ENCODE measurements at regions not wholly inside any gene's neighbourhood (a gene's known extent, or its start where the extent isn't known, plus 50 kb on each side); places are given as distances from the start of the nearest gene placed in this dataset.
"Not testable (repeated sequence)": the region's sequence is repeated elsewhere in the genome, so short reads cannot be mapped to it uniquely, and the experiment has no call there.

DNA sequence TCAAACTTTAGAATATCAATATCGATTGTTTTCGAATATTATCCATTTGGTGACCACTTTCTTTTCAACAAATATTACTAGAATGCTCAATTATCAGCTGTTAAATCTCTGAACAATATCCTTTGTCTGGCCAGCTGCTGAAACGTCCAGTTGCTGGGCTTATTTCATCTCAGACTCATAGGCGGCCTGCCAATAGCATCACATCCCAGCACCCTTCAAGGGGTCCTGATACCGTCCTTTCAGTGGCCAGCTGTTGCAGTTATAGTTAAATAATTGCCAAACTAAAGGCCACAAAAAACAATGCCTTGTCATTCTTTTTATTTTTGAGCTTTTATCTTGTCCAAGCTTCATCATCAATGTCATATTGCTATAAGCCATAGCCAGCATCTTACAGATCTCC lies 1006.8 kb upstream of the MANEA start:
- intact Hi-C loops (cut with DNase I): no loop called here
- no peak for DNase-seq (ENCODE audit: low spot score)

DNA sequence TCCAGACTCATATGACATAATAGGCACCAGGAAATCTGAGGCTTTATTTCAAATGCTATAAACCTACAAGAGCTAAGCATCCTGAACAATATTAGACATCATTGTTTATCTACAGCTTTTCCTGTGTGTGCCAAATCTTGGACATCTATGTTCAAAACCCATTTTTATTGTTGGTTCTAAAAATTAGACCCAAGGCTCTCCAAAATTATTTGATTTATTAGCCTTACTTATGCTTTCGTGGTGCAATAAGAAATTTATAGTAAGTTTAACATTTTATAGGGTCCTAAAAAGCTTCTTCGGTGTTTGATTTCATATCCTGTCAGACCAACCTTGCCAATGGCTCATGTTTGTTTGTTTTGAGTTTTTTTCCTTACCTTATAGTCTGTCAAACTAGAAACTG lies 1014.5 kb upstream of the MANEA start:
- intact Hi-C loops (cut with DNase I): no loop called here
- no peak for DNase-seq (ENCODE audit: low spot score)

DNA sequence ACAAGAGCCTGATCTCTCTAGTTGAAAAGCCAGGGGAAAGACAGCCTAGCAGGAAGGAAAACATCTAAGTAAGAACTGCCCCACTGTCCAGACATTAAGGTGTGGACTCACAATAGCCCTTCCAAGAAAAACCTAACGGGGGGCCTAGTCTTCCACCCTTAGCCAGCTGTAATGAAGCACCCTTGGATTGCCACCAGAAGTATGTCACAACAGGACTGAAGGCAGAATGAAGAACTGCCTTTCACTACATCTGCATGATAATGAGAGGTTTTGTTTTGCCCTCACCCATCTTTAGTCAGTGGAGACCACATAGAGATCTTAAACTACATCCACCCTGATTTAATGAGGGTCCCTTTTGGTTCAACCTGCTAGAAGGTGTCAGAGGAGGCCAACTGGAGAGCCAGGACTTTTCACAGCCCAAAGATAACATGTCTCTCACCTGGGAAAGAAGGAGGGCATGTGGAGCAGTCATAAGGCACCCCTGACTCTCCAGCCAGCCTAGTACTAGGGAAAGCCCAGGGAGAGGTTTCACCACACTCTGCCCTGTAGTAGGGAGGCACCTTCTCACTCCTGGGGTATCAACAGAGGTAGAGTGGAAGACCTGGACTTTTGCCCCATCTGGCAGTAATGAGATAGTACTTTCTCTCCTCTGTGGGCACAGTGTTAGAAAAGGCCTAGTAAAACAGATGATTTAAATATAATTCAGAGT lies 1017.4 kb upstream of the MANEA start:
- intact Hi-C loops (cut with DNase I): no loop called here
- DNase-seq (ENCODE audit: low spot score): no peak

DNA sequence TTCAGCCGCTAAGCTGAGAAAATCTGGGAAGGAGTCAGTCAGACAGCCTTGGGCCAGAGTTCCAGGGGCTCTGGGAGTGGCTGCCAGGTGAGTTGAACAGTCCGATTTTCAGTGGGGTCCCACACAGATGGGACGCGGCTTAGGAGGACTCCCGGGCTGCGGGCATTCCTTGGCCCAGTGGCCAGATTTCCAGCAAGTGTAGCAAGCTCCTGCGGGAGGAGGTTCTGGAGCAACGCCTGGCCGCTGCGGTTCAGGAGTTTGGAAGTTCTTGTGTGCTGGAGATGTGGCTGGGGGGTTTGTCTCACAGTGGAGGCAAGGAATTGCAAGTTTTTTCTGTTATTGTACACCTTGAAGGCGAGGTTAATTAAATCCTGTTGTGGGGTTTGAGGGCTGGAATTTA lies 1020.1 kb upstream of the MANEA start:
- intact Hi-C loops (cut with DNase I); DNase-seq (ENCODE audit: low spot score): not testable (repeated sequence)

DNA sequence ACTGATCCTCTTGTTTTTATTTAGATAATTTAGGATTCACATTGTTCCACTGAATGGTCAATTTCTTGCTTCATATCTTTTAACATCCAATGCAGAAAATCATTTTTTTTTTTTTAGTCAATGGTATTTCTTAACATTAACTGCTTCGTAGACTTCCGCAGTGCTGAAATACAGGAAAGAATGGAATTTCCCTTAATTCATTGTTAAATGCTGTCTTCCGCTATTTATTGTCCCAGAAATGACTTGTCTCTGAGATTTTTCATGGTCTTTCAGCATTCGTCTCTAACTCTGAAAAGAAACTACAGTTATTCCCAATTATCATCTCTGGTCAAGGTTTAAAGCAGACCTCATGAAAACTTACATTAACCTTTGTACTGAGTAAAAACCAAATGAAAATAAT lies 1029.1 kb upstream of the MANEA start:
- intact Hi-C loops (cut with DNase I): no loop called here
- no peak for DNase-seq (ENCODE audit: low spot score)

DNA sequence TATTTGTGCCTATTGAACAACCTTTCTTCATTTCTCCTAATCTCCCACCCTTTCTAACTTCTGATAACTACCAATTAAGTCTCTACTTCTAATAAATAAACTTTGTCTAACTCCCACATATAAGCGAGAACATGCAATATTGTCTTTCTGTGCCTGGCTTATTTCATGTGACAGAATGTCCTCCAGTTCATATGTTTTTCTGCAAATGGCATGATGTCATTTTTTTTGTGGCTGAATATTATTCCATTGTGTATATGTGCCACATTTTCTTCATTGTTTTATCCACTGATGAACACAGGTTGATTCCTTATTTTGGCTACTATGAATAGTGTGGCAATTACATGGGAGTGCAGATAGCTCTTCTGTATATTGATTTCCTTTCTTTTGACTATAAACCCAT lies 1041.5 kb upstream of the MANEA start:
- intact Hi-C loops (cut with DNase I): no loop called here
- no peak for DNase-seq (ENCODE audit: low spot score)

DNA sequence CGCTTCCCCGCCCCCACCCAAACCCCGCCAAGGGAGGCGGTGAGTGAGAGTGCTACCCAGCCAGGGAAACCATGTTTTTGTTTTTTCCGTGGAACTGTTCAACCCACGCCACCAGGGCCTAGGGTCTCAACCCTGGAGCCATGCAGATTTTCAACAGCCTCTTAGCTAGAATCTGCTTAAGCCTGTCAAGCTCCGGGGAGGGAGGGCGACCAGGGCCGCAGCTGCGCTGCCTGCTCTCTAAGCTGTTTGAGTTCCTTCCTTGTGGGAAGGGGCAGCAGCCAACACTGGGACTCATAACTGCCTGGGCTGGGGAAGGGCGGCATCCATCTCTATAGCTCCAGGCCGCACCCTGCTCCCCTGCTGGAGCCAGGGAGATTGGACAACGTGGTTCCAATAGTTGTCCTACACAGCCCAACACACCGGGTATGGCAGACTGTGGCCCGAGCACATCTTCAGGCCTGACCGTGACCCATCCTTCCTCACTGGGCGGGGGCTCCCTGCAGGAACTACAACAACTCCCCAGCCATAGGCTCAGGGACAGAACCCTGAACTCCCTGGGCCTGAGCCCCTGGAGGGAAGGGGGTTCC lies 1065.7 kb upstream of the MANEA start:
- intact Hi-C loops (cut with DNase I): no loop called here
- peak; percentile 54 for DNase-seq (ENCODE audit: low spot score)

DNA sequence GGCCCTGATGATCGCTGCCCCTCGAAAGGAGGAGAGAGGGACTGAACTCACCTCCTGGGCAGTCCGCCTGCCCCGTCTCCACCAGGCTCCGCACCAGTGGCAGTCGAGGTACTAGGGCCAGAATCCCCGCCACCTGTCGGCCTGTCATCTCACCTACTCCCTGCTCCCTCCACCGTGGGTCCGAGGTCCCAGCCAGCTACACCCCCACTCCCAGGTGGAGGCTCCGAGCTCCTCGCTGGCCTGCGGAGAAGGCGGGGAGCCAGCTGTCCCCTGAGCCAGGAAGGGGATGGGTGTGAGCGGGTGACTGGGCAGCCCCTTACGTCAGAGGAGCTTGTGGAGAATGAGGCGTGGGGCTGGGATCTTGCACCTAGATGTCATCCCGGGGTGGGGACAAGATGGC lies 1066.5 kb upstream of the MANEA start:
- DNase-seq (ENCODE audit: low spot score): peak; percentile 67
- intact Hi-C loops (cut with DNase I): no loop called here

DNA sequence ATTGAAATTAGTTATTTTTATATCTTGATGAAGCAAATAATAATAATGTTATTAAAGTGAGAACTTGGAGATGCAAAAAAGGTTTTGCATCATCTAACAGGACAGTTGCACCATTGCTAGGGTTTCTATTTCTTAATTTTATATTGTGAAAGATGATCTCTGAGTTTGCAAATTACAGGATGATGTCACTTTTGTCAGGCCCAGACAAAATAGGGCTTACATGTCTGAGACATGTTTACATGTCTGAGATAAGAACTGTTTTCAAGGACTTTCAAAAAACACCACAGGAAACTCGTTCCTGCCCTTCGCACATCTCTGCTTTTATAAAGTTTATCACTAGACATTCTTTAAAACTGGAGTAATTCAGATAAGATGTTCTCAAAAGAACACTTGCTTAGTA lies 1075.8 kb upstream of the MANEA start:
- DNase-seq (ENCODE audit: low spot score): no peak
- intact Hi-C loops (cut with DNase I): no loop called here

DNA sequence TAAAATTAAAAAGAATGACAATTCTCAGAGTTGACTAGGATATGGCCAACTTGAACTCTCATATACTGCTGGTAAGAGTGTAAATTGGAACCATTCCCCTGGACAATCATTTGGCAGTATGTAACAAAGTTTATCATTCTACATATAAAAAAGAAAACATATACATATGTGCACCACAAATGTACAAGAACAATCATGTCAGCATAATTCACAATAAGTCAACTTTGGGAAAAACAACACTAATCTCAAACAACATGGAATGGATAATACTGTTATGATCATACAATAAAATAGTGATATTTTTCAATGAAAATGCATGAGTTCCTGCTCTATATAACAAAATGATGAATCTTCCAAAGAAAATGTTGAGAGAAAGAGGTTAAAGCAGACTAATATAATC lies 1078.7 kb upstream of the EPHA7 start:
- DNase-seq (ENCODE audit: low spot score): no peak
- intact Hi-C loops (cut with DNase I): no loop called here

DNA sequence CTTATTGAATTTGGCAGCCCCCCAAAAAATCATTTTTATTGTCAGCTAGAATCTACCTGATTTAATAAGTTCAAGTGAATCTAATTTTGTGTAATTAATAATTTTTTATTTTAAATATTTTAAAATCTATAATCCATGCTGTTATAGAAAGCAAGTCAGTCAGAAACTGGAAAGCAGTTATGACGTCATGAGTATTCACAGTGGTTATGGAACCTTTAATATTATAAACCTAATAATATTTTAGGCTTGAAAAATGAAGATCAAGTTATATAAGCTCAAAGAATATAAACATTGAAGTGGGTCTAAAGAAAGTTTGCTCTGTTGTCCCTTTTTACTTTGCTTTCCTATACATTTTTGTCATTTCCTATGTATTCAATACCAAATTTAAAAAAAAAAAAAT lies 1075.1 kb upstream of the EPHA7 start:
- intact Hi-C loops (cut with DNase I): no loop called here
- no peak for DNase-seq (ENCODE audit: low spot score)

DNA sequence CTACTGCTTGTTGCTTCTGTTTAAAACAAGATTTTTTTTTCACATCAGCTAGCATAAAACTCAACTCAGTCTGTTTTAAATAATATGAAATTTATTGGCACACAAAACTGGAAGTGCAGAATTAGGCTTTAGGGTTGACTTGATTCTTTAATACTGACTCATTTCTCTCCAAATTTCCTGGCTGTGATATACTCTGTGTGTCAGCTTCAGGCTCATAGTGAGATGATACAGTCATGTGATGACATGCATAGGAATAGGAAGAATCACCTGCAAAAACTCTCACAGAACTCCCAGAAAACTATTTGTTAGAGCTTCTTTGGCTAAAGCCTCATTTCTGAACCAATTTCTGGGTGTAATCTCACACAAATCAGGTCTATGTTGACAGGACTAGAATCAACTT lies 1068.0 kb upstream of the EPHA7 start:
- intact Hi-C loops (cut with DNase I): no loop called here
- DNase-seq (ENCODE audit: low spot score): no peak

DNA sequence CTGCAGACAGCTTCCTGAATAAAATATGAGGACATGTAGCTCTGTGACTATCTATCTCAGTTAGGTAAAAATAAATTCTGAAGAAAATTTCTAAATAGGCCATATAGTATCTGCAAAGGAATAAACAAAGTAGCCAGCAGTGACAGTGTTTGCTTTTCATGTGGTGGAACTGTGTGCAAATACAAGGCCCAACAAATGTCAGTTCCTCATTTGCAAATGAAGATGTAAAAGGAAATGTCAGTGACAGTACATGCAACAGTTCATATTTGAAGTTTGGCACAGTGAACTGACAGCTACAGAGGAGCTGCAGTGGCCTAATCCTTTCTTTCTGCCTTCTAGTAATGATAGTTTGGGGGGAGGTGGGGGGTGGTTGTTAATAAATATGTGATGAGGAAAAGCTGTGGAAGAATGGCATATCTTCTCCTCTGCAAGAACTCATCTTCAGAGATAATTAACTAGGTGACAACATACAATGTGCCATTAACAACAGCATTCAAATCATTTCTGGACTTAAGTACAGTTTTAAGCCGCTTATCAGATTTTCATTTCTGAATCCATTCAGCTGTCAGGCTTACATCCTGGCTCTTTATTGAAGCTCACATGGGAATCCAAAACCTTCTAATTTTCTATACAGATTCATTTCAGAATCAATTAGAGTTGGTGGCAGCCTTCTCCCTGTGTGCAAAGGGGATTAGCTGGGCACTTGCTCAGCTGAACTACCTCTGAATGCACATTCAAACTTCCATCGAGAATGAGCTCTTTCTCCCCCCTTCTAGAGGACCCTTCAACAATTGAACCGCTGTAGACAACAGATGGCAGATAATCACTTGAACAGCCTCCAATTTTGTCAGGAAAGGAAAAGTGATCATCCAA lies 1059.0 kb upstream of the EPHA7 start:
- intact Hi-C loops (cut with DNase I): no loop called here
- no peak for DNase-seq (ENCODE audit: low spot score)

DNA sequence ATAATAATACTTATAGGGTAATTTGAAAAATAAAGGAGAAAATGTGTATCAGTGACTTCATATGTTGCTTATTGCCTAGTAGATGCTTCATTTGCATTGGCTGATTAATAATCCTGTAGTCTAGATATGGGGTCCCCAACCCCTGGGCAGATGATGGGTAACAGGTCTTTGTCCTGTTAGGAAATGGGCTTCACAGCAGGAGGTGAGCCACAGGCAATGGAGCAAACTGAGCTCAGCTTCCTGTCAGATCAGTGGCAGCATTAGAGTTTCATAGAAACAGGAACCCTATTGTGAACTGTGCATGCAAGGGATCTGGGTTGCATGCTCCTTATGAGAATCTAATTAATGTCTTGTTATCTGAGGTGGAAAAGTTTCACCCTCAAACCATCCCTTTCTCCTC lies 1049.5 kb upstream of the EPHA7 start:
- DNase-seq (ENCODE audit: low spot score): no peak

DNA sequence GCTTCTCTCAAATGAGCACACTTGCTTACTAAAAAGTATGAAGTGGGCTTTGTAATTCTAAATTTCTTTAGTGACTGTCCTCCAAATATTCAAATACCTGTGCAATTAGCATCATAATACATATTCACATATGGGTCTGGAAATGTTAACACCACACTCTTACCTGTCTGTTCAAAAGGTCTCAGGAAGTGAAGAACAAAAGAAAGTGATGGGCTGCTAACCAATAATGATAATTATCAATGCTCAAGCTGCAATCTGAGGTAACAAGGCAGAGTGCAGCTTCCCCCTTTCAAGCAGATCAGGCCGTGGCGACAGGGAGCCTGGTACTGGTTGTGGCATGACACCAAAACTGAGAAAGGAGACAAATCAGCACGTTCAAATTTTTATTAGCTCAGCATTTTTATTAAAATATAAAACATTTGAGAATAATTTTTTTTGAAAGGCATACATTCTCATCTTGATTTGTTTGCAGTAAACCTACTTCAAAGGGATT lies 1044.7 kb upstream of the EPHA7 start:
- intact Hi-C loops (cut with DNase I): no loop called here
- no peak for DNase-seq (ENCODE audit: low spot score)

More for the DNA sequence above, 1049.5 kb upstream of the EPHA7 start:
- intact Hi-C loops (cut with DNase I): no loop called here

DNA sequence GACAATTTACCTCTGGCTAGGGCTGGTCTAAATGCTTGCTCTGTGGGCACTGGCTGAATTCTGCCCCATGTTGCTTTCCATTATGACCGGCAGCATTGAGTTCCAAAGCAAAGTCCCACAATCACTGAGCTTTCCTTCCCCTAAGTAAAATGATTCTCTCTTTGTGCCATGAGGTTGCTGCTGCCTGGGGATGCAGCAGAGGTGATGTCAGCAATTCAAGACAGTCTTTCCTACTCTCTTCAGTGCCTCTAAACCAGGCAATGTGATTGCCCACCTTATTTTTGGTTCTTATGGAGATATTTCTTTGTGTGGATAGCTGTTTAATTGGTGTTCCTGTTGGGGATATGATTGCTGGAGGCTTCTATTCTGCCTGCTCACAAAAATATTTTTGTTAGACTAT lies 1043.9 kb upstream of the EPHA7 start:
- DNase-seq (ENCODE audit: low spot score): no peak
- intact Hi-C loops (cut with DNase I): no loop called here

DNA sequence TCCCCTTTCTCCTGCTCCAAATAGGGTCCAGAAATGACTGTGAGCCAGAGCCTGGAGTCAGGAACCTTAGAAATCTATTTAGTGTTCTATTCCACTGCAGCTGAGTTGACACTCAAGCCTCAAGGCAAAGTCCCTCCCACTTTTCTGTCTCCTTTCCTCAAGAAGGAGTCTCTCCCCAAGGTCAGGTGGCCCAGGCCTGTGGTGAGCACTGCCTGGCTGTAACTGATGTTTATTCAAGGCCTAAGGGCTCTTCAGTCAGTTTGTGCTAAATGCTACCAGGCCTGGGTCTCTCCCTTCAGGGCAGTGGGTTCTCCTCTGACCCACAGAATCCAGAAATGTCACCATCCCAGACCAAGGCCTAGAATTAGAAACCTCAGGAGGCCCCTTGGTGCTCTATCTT lies 1042.9 kb upstream of the EPHA7 start:
- DNase-seq (ENCODE audit: low spot score): no peak

DNA sequence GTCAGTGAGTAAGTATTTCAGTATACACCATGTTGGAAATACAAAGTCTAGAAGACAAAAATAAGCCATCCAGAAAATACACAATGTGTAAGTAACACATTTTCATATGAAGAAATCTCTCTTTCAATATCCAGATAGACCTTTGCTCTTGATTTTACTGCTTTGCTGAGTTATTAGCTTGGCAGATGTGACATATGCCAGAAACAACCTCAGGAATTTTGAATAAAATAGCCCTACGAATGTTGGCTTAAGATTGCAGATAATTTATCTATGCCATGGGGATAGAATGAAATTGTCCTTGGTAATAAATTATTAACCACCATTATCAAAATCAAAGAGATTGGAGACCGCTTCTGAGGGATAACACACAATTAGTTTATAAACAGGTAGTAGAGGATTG lies 1036.9 kb upstream of the EPHA7 start:
- DNase-seq (ENCODE audit: low spot score): no peak
- intact Hi-C loops (cut with DNase I): no loop called here

More for the DNA sequence above, 1042.9 kb upstream of the EPHA7 start:
- intact Hi-C loops (cut with DNase I): no loop called here

DNA sequence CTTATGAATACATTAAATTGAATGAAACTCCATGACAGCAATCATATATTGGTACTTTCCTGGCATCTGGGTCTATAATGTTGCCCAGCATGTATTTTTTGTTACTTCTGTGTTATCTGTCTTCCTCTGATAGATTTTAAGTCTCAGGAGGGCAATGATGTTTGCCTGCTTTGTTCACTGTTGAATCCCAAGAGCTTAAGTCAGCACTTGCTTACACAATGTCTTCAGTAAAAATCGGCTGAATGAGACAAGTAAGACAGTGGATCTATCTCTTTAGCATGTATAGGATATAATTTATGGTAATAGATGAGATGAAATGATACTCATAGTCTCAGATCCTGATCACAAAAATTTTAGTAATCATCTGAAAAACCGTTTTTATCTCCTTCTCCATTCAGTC lies 1034.9 kb upstream of the EPHA7 start:
- DNase-seq (ENCODE audit: low spot score): no peak
- intact Hi-C loops (cut with DNase I): no loop called here

DNA sequence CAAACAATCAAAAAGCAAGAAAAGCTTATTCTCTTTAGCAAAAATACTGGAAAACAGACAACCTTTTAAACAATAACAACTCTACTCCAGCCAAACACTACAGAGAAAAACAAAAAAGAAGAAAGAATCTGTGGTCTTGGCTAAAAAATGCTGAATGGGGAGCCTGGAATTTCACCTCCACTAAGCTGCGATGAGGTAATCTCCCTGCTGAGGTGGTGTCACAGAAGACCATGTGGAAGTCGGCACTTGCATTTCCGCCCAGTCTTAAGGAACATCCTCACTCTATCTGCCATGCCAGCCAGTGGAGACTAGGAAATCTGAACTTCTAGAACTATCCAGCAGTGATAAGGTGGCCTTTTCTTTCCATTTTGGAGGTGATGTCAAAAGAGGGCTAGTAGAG lies 1026.8 kb upstream of the EPHA7 start:
- DNase-seq (ENCODE audit: low spot score): no peak
- intact Hi-C loops (cut with DNase I): no loop called here
